ENCODE measurements at regions not wholly inside any gene's neighbourhood (a gene's known extent, or its start where the extent isn't known, plus 50 kb on each side); places are given as distances from the start of the nearest gene placed in this dataset.

GRCh38 chr10:52598936-52599335 lies 173.6 kb downstream of the MBL2 start:
- no peaks in the 10 kb centered on the region for H3K27me3 ChIP-seq (ENCODE audit: insufficient read depth, low read length)
- no peaks in the 10 kb centered on the region for H3K23me2 ChIP-seq (ENCODE audit: insufficient read length, low read depth, low read length, poor library complexity, severe bottlenecking)
- Mint-ChIP-seq H3K9me3 (no peaks in the 10 kb centered on the region), H3K4me3 (no peak overlapping the region), H3K27me3 (ENCODE audit: low read depth) (no peaks in the 10 kb centered on the region; the same call in 1 of the 2 replicates), H3K27ac (no peak overlapping the region), H3K36me3 (ENCODE audit: insufficient read depth in 1 of 3, low read depth in 3 of 3) (no peaks in the 10 kb centered on the region), H3K4me1 (no peaks in the 10 kb centered on the region)
- H3K56ac ChIP-seq (ENCODE audit: insufficient read length, low read depth, low read length): no peak overlapping the region
- H3K4me1 ChIP-seq (ENCODE audit: insufficient read depth, low read length): no peaks in the 10 kb centered on the region
- no peak overlapping the region for H2BK15ac ChIP-seq (ENCODE audit: low read depth, low read length)
- no peak for TF ChIP-seq CTCF (conservative IDR thresholded peaks at IDR 0.05)
- no CpG with 5 or more reads among the region's 2 CpGs for WGBS (ENCODE audit: extremely low coverage, insufficient read length, low lambda C conversion rate)
- H4K8ac ChIP-seq (replicated peaks; ENCODE audit: insufficient read length, low read depth, low read length): no peak overlapping the region
- no peak overlapping the region for H2BK120ac ChIP-seq (ENCODE audit: low read depth, low read length, poor library complexity, severe bottlenecking)
- no peaks in the 10 kb centered on the region for H3K79me2 ChIP-seq (ENCODE audit: insufficient read depth, low read length)
- no peak overlapping the region for H2BK12ac ChIP-seq (ENCODE audit: insufficient read length, low read depth, low read length)
- no peak for DNase-seq
- no peak overlapping the region for H3K14ac ChIP-seq (ENCODE audit: insufficient read depth, low read length)
- H3K79me1 ChIP-seq (ENCODE audit: insufficient read depth, low read depth, low read length, poor library complexity, severe bottlenecking): no peaks in the 10 kb centered on the region
- H4K20me1 ChIP-seq (ENCODE audit: control insufficient read depth, insufficient read depth, insufficient read length): no peaks in the 10 kb centered on the region
- H3K23ac ChIP-seq (ENCODE audit: insufficient read length, low read depth, low read length): no peak overlapping the region
- H2AK5ac ChIP-seq (ENCODE audit: insufficient read length, low read length): no peak overlapping the region
- no peak overlapping the region for H3K27ac ChIP-seq (ENCODE audit: insufficient read length, low read depth, low read length)
- H3K4me2 ChIP-seq (ENCODE audit: insufficient read depth, insufficient read length, low read length): no peak overlapping the region
- no peak overlapping the region for H3T11ph ChIP-seq (ENCODE audit: low read length)
- H2AFZ ChIP-seq (ENCODE audit: low read length): no peak overlapping the region
- no peak overlapping the region for H2BK5ac ChIP-seq (ENCODE audit: insufficient read length, low read length)
- H3K4ac ChIP-seq (ENCODE audit: low read depth, low read length): no peak overlapping the region
- no peak overlapping the region for H3K18ac ChIP-seq (ENCODE audit: insufficient read length, low read depth, low read length)
- H4K5ac ChIP-seq (ENCODE audit: insufficient read length, low read depth, low read length): no peak overlapping the region
- H2BK20ac ChIP-seq (ENCODE audit: low read depth, low read length, poor library complexity, severe bottlenecking): no peak overlapping the region
- no peak overlapping the region for H4K91ac ChIP-seq (ENCODE audit: insufficient read length, low read depth, low read length)
- no peak overlapping the region for H3K9ac ChIP-seq (ENCODE audit: extremely low read depth, insufficient read length, low read length)
- H3K9me3 ChIP-seq (ENCODE audit: control insufficient read depth, low read depth, low read length): no peaks in the 10 kb centered on the region
